Colonic mucosa (tissue), 4 donors: ENCODE measurements at regions not wholly inside any gene's neighbourhood (a gene's known extent, or its start where the extent isn't known, plus 50 kb on each side); places are given as distances from the start of the nearest gene placed in this dataset.

Experiments used
- DNase-seq: peaks from one replicate; pipeline ENCODE4 v3.0.0-alpha.2; 2020
- H3K27ac ChIP-seq: fragments of 200-600 bp; one replicate; pipeline ENCODE4 v1.8.0; 2021
- H3K27me3 ChIP-seq: fragments of 200-600 bp; one replicate; pipeline ENCODE4 v1.8.0; 2021
- H3K36me3 ChIP-seq: fragments of 200-600 bp; one replicate; pipeline ENCODE4 v1.8.0; 2021
- H3K4me1 ChIP-seq: fragments of 200-600 bp; one replicate; pipeline ENCODE4 v1.8.0; 2021; ENCODE audit warnings: mild to moderate bottlenecking
- H3K4me3 ChIP-seq: fragments of 200-600 bp; one replicate; pipeline ENCODE4 v1.8.0; 2021
- H3K9ac ChIP-seq, 2 donors: one replicate each; pipeline ENCODE4 v1.7.0; 2013; ENCODE audit warnings: control low read depth in 2 of 2, low read depth in 2 of 2, low read length in 2 of 2
- H3K9me3 ChIP-seq: fragments of 200-600 bp; one replicate; pipeline ENCODE4 v1.8.0; 2021
- CTCF ChIP-seq: fragments of 200-600 bp; IDR thresholded peaks from one replicate; pipeline ENCODE4 v1.8.0; 2022; ENCODE audit warnings: antibody characterized with exemption, mild to moderate bottlenecking
- intact Hi-C: fragments of 100-400 bp; cut with DNase I; formaldehyde crosslinking; loops from one replicate; pipeline ENCODE4 v1.14.1; 2022
- donor health status: healthy.
- donor health status: DM: no; HTN: no; CAD: no.
- donor health status: DM: no; HTN: no; CAD: no.

GRCh38 chr17:55668312-55668920 is 54.2 kb downstream of the TMEM100 start:
- Histone ChIP-seq H3K9me3 (no peaks in the 10 kb centered on the region), H3K9ac (no peak overlapping the region), H3K4me1 (no peaks in the 10 kb centered on the region), H3K4me3 (no peak overlapping the region), H3K27me3 (no peaks in the 10 kb centered on the region), H3K27ac (no peak overlapping the region), H3K36me3 (no peaks in the 10 kb centered on the region)
- no peak for DNase-seq
- intact Hi-C loops, result no loop called here
- no peak for TF ChIP-seq CTCF

GRCh38 chr17:55666806-55667205 is 55.9 kb downstream of the TMEM100 start:
- Histone ChIP-seq H3K9me3 (no peaks in the 10 kb centered on the region), H3K4me3 (no peak overlapping the region), H3K36me3 (no peaks in the 10 kb centered on the region), H3K27ac (no peak overlapping the region), H3K9ac (no peak overlapping the region), H3K4me1 (no peaks in the 10 kb centered on the region), H3K27me3 (no peaks in the 10 kb centered on the region)
- no peak for TF ChIP-seq CTCF
- intact Hi-C loops, result no loop called here
- DNase-seq, result no peak

- no peak for TF ChIP-seq CTCF
- intact Hi-C loops, result no loop called here
- Histone ChIP-seq H3K9ac (no peak overlapping the region), H3K36me3 (no peaks in the 10 kb centered on the region), H3K4me3 (no peak overlapping the region), H3K27ac (no peak overlapping the region), H3K9me3 (no peaks in the 10 kb centered on the region), H3K4me1 (no peaks in the 10 kb centered on the region), H3K27me3 (no peaks in the 10 kb centered on the region)
- no peak for DNase-seq
These were observed 58.4 kb downstream of the TMEM100 start for GRCh38 chr17:55664287-55664686.

GRCh38 chr17:55663400-55663799 is 59.3 kb downstream of the TMEM100 start:
- H3K36me3 ChIP-seq, result no peaks in the 10 kb centered on the region
- no peak for DNase-seq
- no peak for TF ChIP-seq CTCF
- H3K4me1 ChIP-seq, result no peaks in the 10 kb centered on the region
- intact Hi-C loops, result no loop called here
- no peak overlapping the region for H3K9ac ChIP-seq
- H3K4me3 ChIP-seq, result no peak overlapping the region
- no peak overlapping the region for H3K27ac ChIP-seq
- no peaks in the 10 kb centered on the region for H3K9me3 ChIP-seq
- H3K27me3 ChIP-seq, result no peaks in the 10 kb centered on the region

- no peaks in the 10 kb centered on the region for H3K36me3 ChIP-seq
- intact Hi-C loops, result no loop called here
- H3K27ac ChIP-seq, result no peak overlapping the region
- H3K27me3 ChIP-seq, result no peaks in the 10 kb centered on the region
- TF ChIP-seq CTCF, result no peak
- no peaks in the 10 kb centered on the region for H3K9me3 ChIP-seq
- no peaks in the 10 kb centered on the region for H3K4me1 ChIP-seq
- no peak overlapping the region for H3K4me3 ChIP-seq
- no peak overlapping the region for H3K9ac ChIP-seq
- no peak for DNase-seq
These were observed 60.5 kb downstream of the TMEM100 start for GRCh38 chr17:55661963-55662834.
